ENCODE measurements at regions not wholly inside any gene's neighbourhood (a gene's known extent, or its start where the extent isn't known, plus 50 kb on each side); places are given as distances from the start of the nearest gene placed in this dataset.

GRCh38 chr5:19352120-19352519 lies 635.9 kb downstream of the CDH18 start:
- DNase-seq (ENCODE audit: low read depth), result no peak

GRCh38 chr5:19369048-19369447 lies 619.0 kb downstream of the CDH18 start:
- DNase-seq (ENCODE audit: low read depth), result no peak

GRCh38 chr5:19369561-19369960 lies 618.4 kb downstream of the CDH18 start:
- no peak for DNase-seq (ENCODE audit: low read depth)

GRCh38 chr5:19370655-19371386 lies 617.2 kb downstream of the CDH18 start:
- DNase-seq (ENCODE audit: low read depth), result no peak

- DNase-seq (ENCODE audit: low read depth), result no peak
Observed at GRCh38 chr5:19388391-19388790, 599.6 kb downstream of the CDH18 start.

- DNase-seq (ENCODE audit: low read depth), result no peak
Observed at GRCh38 chr5:19401032-19401431, 587.0 kb downstream of the CDH18 start.

- DNase-seq (ENCODE audit: low read depth), result no peak
Observed at GRCh38 chr5:19406576-19407365, 581.2 kb downstream of the CDH18 start.

- DNase-seq (ENCODE audit: low read depth), result no peak
Observed at GRCh38 chr5:19408149-19408548, 579.9 kb downstream of the CDH18 start.

- no peak for DNase-seq (ENCODE audit: low read depth)
Observed at GRCh38 chr5:19411936-19412335, 576.1 kb downstream of the CDH18 start.

Data from non-pigmented ciliary epithelial cell (primary cell).